ENCODE measurements at regions not wholly inside any gene's neighbourhood (a gene's known extent, or its start where the extent isn't known, plus 50 kb on each side); places are given as distances from the start of the nearest gene placed in this dataset.

DNA sequence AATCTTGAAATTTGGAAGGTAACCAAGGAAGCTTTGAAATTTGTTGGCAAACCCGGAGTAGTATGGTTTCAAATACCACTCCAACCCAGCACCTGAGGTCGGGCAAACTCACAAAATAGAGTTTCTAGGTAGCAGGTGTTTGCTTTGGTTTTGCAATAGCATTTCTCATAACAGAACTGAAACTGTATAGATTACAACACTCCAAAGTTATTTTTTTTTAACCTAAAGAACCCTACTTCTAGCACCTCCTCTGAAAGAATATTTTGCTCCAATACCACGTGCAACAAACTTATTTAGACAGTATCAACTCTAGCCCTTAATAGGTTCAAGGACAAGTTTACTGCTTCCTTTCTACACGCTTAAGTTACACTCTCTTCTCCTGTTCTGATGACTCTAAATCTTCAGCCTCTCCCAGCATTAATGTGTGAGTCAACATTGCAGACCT is 178.5 kb upstream of the FMN2 start:
- 72 to 82% (median 73%) methylated on average over 4 of the region's 4 CpGs for WGBS, 3 donors
- no peaks in the 10 kb centered on the region for H3K36me3 ChIP-seq (ENCODE audit: insufficient read depth in 1 of 2, low read depth in 1 of 2)
- no peak overlapping the region for H3K4me3 ChIP-seq
- DNase-seq (no peak), ATAC-seq (no peak)
- no peaks in the 10 kb centered on the region for H3K4me1 ChIP-seq
- no peaks in the 10 kb centered on the region for H3K27me3 ChIP-seq (ENCODE audit: insufficient read depth in 3 of 3, low read length in 2 of 3)
- intact Hi-C loops (cut with DNase I) = no loop called here
- H3K9me3 ChIP-seq = no peaks in the 10 kb centered on the region
- TF ChIP-seq CTCF (IDR thresholded peaks at IDR 0.05) = no peak
- H3K27ac ChIP-seq = no peak overlapping the region

DNA sequence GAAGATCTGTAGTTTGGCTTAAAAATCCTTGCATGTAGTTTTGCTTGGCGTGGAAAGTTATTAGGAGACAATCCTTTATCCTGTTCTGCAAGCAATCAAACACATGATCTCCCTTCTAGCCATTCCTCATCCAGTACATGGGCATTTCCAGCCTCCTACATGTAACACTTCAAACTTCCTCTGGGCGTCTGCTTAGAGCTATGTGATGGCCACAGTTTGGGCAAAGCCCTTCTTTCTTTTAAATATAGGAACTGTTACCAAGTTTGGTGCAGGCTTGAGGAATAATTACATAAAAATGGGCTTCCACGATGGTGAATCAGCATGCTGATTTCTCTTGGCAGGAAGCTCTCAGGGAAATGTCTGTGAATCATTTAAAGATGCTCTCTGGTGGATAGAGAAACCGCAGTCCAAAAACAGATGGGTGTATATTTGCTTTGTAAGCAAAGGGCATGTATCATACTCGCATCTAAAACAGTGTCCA is 176.9 kb upstream of the FMN2 start:
- no peak for ATAC-seq
- Histone ChIP-seq H3K36me3 (ENCODE audit: insufficient read depth in 1 of 2, low read depth in 1 of 2) (no peaks in the 10 kb centered on the region), H3K4me3 (no peak overlapping the region), H3K27me3 (ENCODE audit: insufficient read depth in 3 of 3, low read length in 2 of 3) (no peaks in the 10 kb centered on the region), H3K27ac (no peak overlapping the region), H3K4me1 (no peaks in the 10 kb centered on the region), H3K9me3 (no peaks in the 10 kb centered on the region)
- DNase-seq = no peak
- 45 to 50% (median 47%) methylated on average over 5 of the region's 5 CpGs for WGBS, 3 donors
- no peak for TF ChIP-seq CTCF (IDR thresholded peaks at IDR 0.05)
- intact Hi-C loops (cut with DNase I) = no loop called here

- ATAC-seq (no peak), DNase-seq (no peak)
- WGBS, 3 donors = 64 to 70% (median 66%) methylated on average over 4 of the region's 4 CpGs
- intact Hi-C loops (cut with DNase I) = no loop called here
- no peak for TF ChIP-seq CTCF (IDR thresholded peaks at IDR 0.05)
- Histone ChIP-seq H3K9me3 (no peaks in the 10 kb centered on the region), H3K4me3 (no peak overlapping the region), H3K36me3 (ENCODE audit: insufficient read depth in 1 of 2, low read depth in 1 of 2) (no peaks in the 10 kb centered on the region), H3K27me3 (ENCODE audit: insufficient read depth in 3 of 3, low read length in 2 of 3) (no peaks in the 10 kb centered on the region), H3K4me1 (no peaks in the 10 kb centered on the region), H3K27ac (no peak overlapping the region)
Observed at GRCh38 chr1:239918634-239919033, 173.0 kb upstream of the FMN2 start.

- no peak for DNase-seq
- Histone ChIP-seq H3K27me3 (ENCODE audit: insufficient read depth in 3 of 3, low read length in 2 of 3) (no peaks in the 10 kb centered on the region), H3K4me3 (no peak overlapping the region), H3K36me3 (ENCODE audit: insufficient read depth in 1 of 2, low read depth in 1 of 2) (no peaks in the 10 kb centered on the region), H3K4me1 (no peaks in the 10 kb centered on the region), H3K9me3 (no peaks in the 10 kb centered on the region), H3K27ac (no peak overlapping the region)
- WGBS, 3 donors = 81 to 90% (median 86%) methylated on average over 2 of the region's 2 CpGs
- no peak for TF ChIP-seq CTCF (IDR thresholded peaks at IDR 0.05)
- ATAC-seq = no peak
- intact Hi-C loops (cut with DNase I) = no loop called here
Observed at GRCh38 chr1:239920214-239920613, 171.5 kb upstream of the FMN2 start.

DNA sequence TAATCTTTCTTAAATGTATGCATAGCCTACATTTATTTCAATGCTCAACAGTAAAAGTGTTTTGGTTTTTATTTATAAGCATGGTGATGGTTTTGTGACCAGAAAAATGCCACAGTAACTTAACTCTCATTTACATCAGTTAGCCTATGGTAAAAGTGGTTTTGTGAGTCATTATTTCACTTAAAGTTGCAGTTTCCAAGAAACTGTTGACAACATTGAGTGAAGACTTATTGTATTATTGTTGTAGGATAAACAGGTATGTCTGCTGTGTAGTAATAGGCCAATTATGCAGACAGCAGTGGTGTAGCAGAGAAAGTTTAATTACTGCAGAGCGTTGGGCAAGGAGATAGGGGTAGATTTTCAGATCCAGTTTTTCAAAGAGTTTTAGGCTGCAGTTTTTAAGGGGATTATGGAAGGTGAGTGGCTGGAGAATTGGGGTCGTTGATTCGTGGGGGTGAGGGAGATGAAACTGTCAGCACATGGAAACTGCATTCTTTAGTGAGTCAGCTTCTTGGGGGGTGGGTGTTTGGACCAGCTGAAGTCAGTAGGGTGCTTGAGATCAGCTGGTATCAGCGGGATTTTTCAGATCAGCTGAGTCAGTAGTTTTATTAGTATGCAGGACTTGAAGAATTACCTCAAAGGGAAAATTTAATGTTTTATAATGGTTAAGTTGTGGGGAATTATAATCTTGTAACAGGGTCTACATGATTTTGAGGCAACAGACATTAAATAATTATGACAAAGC is 168.7 kb upstream of the FMN2 start:
- 47 to 57% (median 57%) methylated on average over 4 of the region's 4 CpGs for WGBS, 3 donors
- DNase-seq = no peak
- intact Hi-C loops (cut with DNase I) = no loop called here
- Histone ChIP-seq H3K36me3 (ENCODE audit: insufficient read depth in 1 of 2, low read depth in 1 of 2) (no peaks in the 10 kb centered on the region), H3K4me1 (no peaks in the 10 kb centered on the region), H3K27ac (no peak overlapping the region), H3K4me3 (no peak overlapping the region), H3K9me3 (no peaks in the 10 kb centered on the region), H3K27me3 (ENCODE audit: insufficient read depth in 3 of 3, low read length in 2 of 3) (no peaks in the 10 kb centered on the region)
- ATAC-seq = no peak
- TF ChIP-seq CTCF (IDR thresholded peaks at IDR 0.05) = no peak
